Neuronal stem cell (in vitro differentiated cells): ENCODE measurements at regions not wholly inside any gene's neighbourhood (a gene's known extent, or its start where the extent isn't known, plus 50 kb on each side); places are given as distances from the start of the nearest gene placed in this dataset.

Experiments
- DNase-seq: peaks from one replicate; pipeline ENCODE4 v3.0.0-alpha.2; 2013; ENCODE audit warnings: low spot score
- H2AFZ ChIP-seq: one replicate; pipeline ENCODE4 v1.6.1; 2013; ENCODE audit warnings: mild to moderate bottlenecking, low read length, inconsistent platforms
- H2AK5ac ChIP-seq: 2 replicates; pipeline ENCODE4 v1.6.1; 2013; ENCODE audit warnings: low read depth, mild to moderate bottlenecking, inconsistent platforms, low read length, moderate library complexity, mixed read lengths
- H2BK120ac ChIP-seq: 2 replicates; pipeline ENCODE4 v1.6.1; 2013; ENCODE audit warnings: low read depth, mild to moderate bottlenecking, inconsistent platforms, low read length, moderate library complexity, mixed read lengths
- H2BK12ac ChIP-seq: one replicate; pipeline ENCODE4 v1.6.1; 2013; ENCODE audit warnings: low read length, inconsistent platforms
- H2BK15ac ChIP-seq: 2 replicates; pipeline ENCODE4 v1.6.1; 2013; ENCODE audit warnings: mild to moderate bottlenecking, low read length, inconsistent platforms, mixed read lengths
- H2BK5ac ChIP-seq: one replicate; pipeline ENCODE4 v1.6.1; 2013; ENCODE audit warnings: inconsistent platforms, mild to moderate bottlenecking, low read length, moderate library complexity
- H3K14ac ChIP-seq: one replicate; pipeline ENCODE4 v1.6.1; 2013; ENCODE audit warnings: low read length, inconsistent platforms
- H3K18ac ChIP-seq: 2 replicates; pipeline ENCODE4 v1.6.1; 2013; ENCODE audit warnings: low read length, inconsistent platforms
- H3K23ac ChIP-seq: 2 replicates; pipeline ENCODE4 v1.6.1; 2013; ENCODE audit warnings: low read depth, mild to moderate bottlenecking, mixed read lengths, low read length, inconsistent platforms; ENCODE audit not compliant: poor library complexity
- H3K27ac ChIP-seq: replicated peaks from 3 replicates; pipeline ENCODE4 v1.5.1; 2013; ENCODE audit warnings: low read length, inconsistent platforms
- H3K27me3 ChIP-seq, 3 experiments: 2 replicates each; pipeline ENCODE4 v1.6.1; 2013; ENCODE audit warnings: low read length in 3 of 3, mild to moderate bottlenecking in 2 of 3, inconsistent platforms in 1 of 3, low read depth in 1 of 3, mixed read lengths in 1 of 3, moderate library complexity in 1 of 3; ENCODE audit not compliant: control insufficient read depth in 3 of 3, insufficient read depth in 3 of 3
- H3K36me3 ChIP-seq, 2 donors: replicated peaks in 1 of 2; 2 replicates each; pipeline ENCODE4 v1.6.1; 2013; ENCODE audit warnings: low read length in 2 of 2; ENCODE audit not compliant: control insufficient read depth in 2 of 2, insufficient read depth in 2 of 2
- H3K4ac ChIP-seq: 2 replicates; pipeline ENCODE4 v1.6.1; 2013; ENCODE audit warnings: inconsistent platforms, mild to moderate bottlenecking, low read length, moderate library complexity
- H3K4me1 ChIP-seq, 2 donors: 1 replicate in 1 of 2; 2 replicates in 1 of 2; pipeline ENCODE4 v1.6.1; 2013; ENCODE audit warnings: low read length in 2 of 2, low read depth in 1 of 2; ENCODE audit not compliant: control insufficient read depth in 2 of 2, insufficient read depth in 1 of 2
- H3K4me2 ChIP-seq: one replicate; pipeline ENCODE4 v1.6.1; 2013; ENCODE audit warnings: mild to moderate bottlenecking, low read length, inconsistent platforms; ENCODE audit not compliant: insufficient read depth, poor library complexity, severe bottlenecking
- H3K4me3 ChIP-seq, 2 donors: 2 replicates each; pipeline ENCODE4 v1.5.1; 2013; ENCODE audit warnings: low read length in 2 of 2, mild to moderate bottlenecking in 2 of 2, inconsistent platforms in 1 of 2, moderate library complexity in 1 of 2
- H3K79me1 ChIP-seq: one replicate; pipeline ENCODE4 v1.6.1; 2013; ENCODE audit warnings: low read depth, mild to moderate bottlenecking, inconsistent platforms, low read length, moderate library complexity
- H3K9ac ChIP-seq: one replicate; pipeline ENCODE4 v1.6.1; 2013; ENCODE audit warnings: mild to moderate bottlenecking, low read depth, low read length, inconsistent platforms; ENCODE audit not compliant: poor library complexity
- H3K9me3 ChIP-seq, 2 donors: replicated peaks in 1 of 2; 2 replicates each; pipeline versions ENCODE3 to v1.6.1; 2013; ENCODE audit warnings: low read length in 2 of 2, mild to moderate bottlenecking in 2 of 2, inconsistent platforms in 1 of 2, low read depth in 1 of 2, mixed read lengths in 1 of 2, moderate library complexity in 1 of 2; ENCODE audit not compliant: control insufficient read depth in 2 of 2, insufficient read depth in 1 of 2
- H4K8ac ChIP-seq: one replicate; pipeline ENCODE4 v1.6.1; 2013; ENCODE audit warnings: low read depth, mild to moderate bottlenecking, inconsistent platforms, low read length, moderate library complexity
- H4K91ac ChIP-seq: one replicate; pipeline ENCODE4 v1.6.1; 2013; ENCODE audit warnings: low read length, low read depth, mild to moderate bottlenecking, inconsistent platforms; ENCODE audit not compliant: poor library complexity
- WGBS, 2 donors: extraction: QIAGEN DNeasy Blood & Tissue Kit; methylation state at CpG; one replicate each; pipeline ENCODE4 v1.1.7; 2013; ENCODE audit warnings: missing lambda C conversion rate in 2 of 2, mixed read lengths in 1 of 2; ENCODE audit not compliant: insufficient read length in 2 of 2, insufficient replicate concordance in 1 of 2; ENCODE audit errors: extremely low coverage in 2 of 2; 5-methylcytosine and 5-hydroxymethylcytosine counted together

DNA sequence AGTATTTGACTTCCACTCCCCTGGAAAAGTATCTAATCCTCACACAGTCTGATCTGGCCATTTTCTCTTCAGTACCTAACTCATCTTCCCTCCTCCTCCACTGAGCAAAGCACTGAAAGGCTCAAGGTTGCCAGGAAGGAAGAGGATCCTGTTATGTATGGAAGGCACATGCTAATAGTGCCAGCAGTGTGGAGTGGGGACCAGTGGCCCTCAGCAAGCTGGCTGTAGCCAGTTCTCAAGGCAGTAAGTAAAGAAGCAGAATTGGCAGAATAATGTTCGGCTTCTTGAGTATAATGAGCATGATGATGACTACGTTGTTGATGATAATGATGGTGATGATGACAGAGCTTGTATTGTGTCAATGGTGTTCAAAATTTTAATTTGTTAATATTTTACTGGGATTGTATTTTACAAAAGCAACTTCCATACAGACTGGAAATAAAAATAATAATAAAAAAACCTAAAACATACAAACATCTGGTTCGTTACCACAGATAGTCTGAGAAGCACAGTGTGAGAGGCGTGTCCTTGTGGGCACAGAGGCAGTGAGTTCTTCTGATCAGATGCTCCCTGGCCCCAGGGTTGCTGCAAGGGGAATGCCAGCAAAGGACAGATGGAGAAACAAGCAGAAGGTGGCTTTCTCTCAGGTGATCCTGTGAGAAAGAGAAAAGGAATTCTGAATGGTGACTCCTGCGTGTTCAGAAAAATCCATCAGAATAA is 528.8 kb downstream of the CMPK2 start:
- H3K4me3 ChIP-seq = no peak overlapping the region
- H4K91ac ChIP-seq = no peak overlapping the region
- H3K9ac ChIP-seq = no peak overlapping the region
- H2BK12ac ChIP-seq = no peak overlapping the region
- no CpG with 5 or more reads among the region's 5 CpGs for WGBS, 2 donors
- peak overlapping the region; percentile 2 for H3K4ac ChIP-seq
- H3K23ac ChIP-seq = no peak overlapping the region
- no peak overlapping the region for H3K18ac ChIP-seq
- peak overlapping the region; percentile 8 for H2AFZ ChIP-seq
- H3K9me3 ChIP-seq = no peaks in the 10 kb centered on the region
- no peak overlapping the region for H2BK5ac ChIP-seq
- no peak overlapping the region for H3K14ac ChIP-seq
- H2AK5ac ChIP-seq = no peak overlapping the region
- H3K79me1 ChIP-seq = no peaks in the 10 kb centered on the region
- no peak overlapping the region for H2BK15ac ChIP-seq
- H4K8ac ChIP-seq = no peak overlapping the region
- H3K36me3 ChIP-seq = no peaks in the 10 kb centered on the region
- H3K4me2 ChIP-seq = no peak overlapping the region
- peaks cover 7 to 8% of the 10 kb centered on the region in 2 donors for H3K4me1 ChIP-seq
- no peak overlapping the region for H3K27ac ChIP-seq
- H3K27me3 ChIP-seq = no peaks in the 10 kb centered on the region
- H2BK120ac ChIP-seq = no peak overlapping the region
- no peak for DNase-seq

DNA sequence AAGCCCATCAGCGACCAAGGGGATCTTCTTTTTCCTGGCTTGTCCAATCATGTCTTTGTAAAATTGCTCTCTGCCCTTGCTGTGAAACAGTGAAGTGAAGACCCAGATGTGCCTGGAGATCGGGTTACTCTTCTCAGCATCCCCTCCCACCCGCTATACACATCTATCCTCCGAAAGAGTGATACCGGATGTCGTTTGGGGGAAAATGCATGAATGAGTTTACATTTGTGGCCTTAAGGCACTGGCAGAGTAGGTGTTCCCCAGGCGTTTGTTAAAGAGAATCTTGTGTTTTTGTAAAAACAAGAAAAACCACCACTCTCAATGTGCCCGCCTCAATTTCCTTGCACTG is 528.3 kb downstream of the CMPK2 start:
- no peak for DNase-seq
- Histone ChIP-seq H2AK5ac (no peak overlapping the region), H2BK12ac (no peak overlapping the region)

DNA sequence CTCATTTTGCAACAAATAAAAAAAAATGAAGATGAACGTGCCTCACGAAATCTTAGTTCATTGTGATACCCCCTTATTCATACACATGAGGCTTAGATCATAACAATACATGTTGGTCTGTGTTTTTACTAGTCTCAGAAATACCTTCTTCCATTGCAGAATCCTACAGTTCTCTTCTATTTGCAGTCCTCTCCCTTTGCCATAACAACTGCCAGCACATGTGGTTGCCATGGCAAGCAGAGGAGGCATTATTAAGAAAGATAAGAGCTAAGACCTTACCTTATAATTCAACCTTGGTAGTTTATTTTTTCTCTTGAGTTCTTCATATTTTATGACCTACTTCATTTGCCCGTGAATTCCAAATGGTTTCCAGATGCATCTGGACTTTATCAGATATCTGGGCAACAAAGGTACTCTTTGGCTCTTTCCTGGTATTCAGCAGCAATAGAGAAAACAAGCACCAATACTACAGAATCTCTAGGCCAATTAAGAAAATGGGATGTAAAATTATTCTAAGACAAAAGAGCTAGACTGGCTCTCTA is 524.0 kb downstream of the CMPK2 start:
- H3K18ac ChIP-seq = no peak overlapping the region
- H3K9me3 ChIP-seq = no peaks in the 10 kb centered on the region
- no peak overlapping the region for H2BK5ac ChIP-seq
- no peak overlapping the region for H2BK120ac ChIP-seq
- no peak overlapping the region for H3K14ac ChIP-seq
- DNase-seq = no peak
- peaks cover 6 to 8% of the 10 kb centered on the region in 2 donors for H3K4me1 ChIP-seq
- H2AK5ac ChIP-seq = no peak overlapping the region
- no peak overlapping the region for H4K91ac ChIP-seq
- H3K27me3 ChIP-seq = no peaks in the 10 kb centered on the region
- no peak overlapping the region for H3K4ac ChIP-seq
- H3K79me1 ChIP-seq = no peaks in the 10 kb centered on the region
- no peak overlapping the region for H2AFZ ChIP-seq
- H4K8ac ChIP-seq = no peak overlapping the region
- no peak overlapping the region for H3K27ac ChIP-seq
- H3K4me3 ChIP-seq = no peak overlapping the region
- no peak overlapping the region for H3K9ac ChIP-seq
- no CpG with 5 or more reads among the region's 3 CpGs for WGBS, 2 donors
- no peak overlapping the region for H2BK12ac ChIP-seq
- no peak overlapping the region for H2BK15ac ChIP-seq
- H3K4me2 ChIP-seq = no peak overlapping the region
- H3K36me3 ChIP-seq = no peaks in the 10 kb centered on the region
- H3K23ac ChIP-seq = no peak overlapping the region

More for the DNA sequence above, 528.3 kb downstream of the CMPK2 start:
- H2BK15ac ChIP-seq = no peak overlapping the region
- H3K4me1 ChIP-seq = peaks cover 7 to 8% of the 10 kb centered on the region in 2 donors
- H3K36me3 ChIP-seq = no peaks in the 10 kb centered on the region
- no peak overlapping the region for H3K23ac ChIP-seq
- H2BK5ac ChIP-seq = no peak overlapping the region
- no peaks in the 10 kb centered on the region for H3K9me3 ChIP-seq
- no peak overlapping the region for H3K4me2 ChIP-seq
- peak overlapping the region; percentile 8 for H2AFZ ChIP-seq
- no peak overlapping the region for H3K14ac ChIP-seq
- no peaks in the 10 kb centered on the region for H3K27me3 ChIP-seq
- H4K91ac ChIP-seq = no peak overlapping the region
- H3K79me1 ChIP-seq = no peaks in the 10 kb centered on the region
- no peak overlapping the region for H3K18ac ChIP-seq
- H3K4me3 ChIP-seq = no peak overlapping the region
- no peak overlapping the region for H3K27ac ChIP-seq
- H3K9ac ChIP-seq = no peak overlapping the region
- no peak overlapping the region for H2BK120ac ChIP-seq
- H3K4ac ChIP-seq = no peak overlapping the region
- WGBS, 2 donors = no CpG with 5 or more reads among the region's 8 CpGs
- H4K8ac ChIP-seq = no peak overlapping the region

DNA sequence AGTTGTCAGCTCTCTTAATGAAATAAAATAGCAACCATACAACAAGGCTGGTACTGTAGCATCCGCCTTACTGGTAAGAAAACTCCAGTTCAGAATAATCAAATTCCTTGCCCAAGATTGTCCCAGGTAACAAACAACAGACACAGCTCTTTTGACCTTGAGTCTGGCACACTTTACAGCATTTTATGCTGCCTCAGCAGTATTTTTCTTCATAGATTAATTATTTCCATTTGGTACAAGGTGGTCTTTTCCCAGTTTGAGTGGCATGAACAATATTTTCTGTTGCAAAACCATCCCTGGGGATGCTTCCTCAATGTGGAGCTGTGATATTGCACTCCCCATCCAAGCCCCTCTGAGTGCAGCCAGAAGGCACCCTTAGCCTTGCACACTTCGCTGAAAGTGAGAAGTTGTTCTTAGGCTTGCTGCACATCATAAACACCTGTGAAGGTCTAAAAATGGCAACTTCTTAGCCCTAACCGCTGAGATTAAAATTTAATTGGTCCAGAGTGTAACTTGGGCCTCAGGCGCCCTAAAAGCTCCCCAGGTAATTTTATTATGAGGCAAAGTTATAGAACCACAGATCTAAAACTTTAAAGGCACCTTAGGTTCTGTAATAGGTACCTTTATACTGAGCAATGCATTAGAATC is 523.3 kb downstream of the CMPK2 start:
- no peak overlapping the region for H4K91ac ChIP-seq
- H3K4me3 ChIP-seq = no peak overlapping the region
- H3K4me1 ChIP-seq = peaks cover 2 to 6% of the 10 kb centered on the region in 2 donors
- H3K4ac ChIP-seq = no peak overlapping the region
- H3K18ac ChIP-seq = no peak overlapping the region
- H3K9ac ChIP-seq = no peak overlapping the region
- H3K4me2 ChIP-seq = no peak overlapping the region
- no CpG with 5 or more reads among the region's 4 CpGs for WGBS, 2 donors
- no peak for DNase-seq
- H2AFZ ChIP-seq = no peak overlapping the region
- no peak overlapping the region for H2BK15ac ChIP-seq
- H3K9me3 ChIP-seq = no peaks in the 10 kb centered on the region
- no peak overlapping the region for H3K23ac ChIP-seq
- no peak overlapping the region for H2BK120ac ChIP-seq
- H3K27me3 ChIP-seq = no peaks in the 10 kb centered on the region
- no peaks in the 10 kb centered on the region for H3K36me3 ChIP-seq
- no peak overlapping the region for H3K14ac ChIP-seq
- no peak overlapping the region for H2BK5ac ChIP-seq
- H3K79me1 ChIP-seq = no peaks in the 10 kb centered on the region
- no peak overlapping the region for H4K8ac ChIP-seq
- no peak overlapping the region for H2AK5ac ChIP-seq
- no peak overlapping the region for H2BK12ac ChIP-seq
- H3K27ac ChIP-seq = no peak overlapping the region
